A549 (cell line): ENCODE measurements at regions not wholly inside any gene's neighbourhood (a gene's known extent, or its start where the extent isn't known, plus 50 kb on each side); places are given as distances from the start of the nearest gene placed in this dataset.

Source experiments
- ELK1 ChIP-seq: fragments of 150-350 bp; IDR thresholded peaks from 2 replicates; pipeline ENCODE4 v1.6.1; 2014; ENCODE audit warnings: low read depth, mild to moderate bottlenecking, low read length
- FOXS1 ChIP-seq: fragments of 250-450 bp; sonication (Bioruptor Pico); IDR thresholded peaks from 2 replicates; pipeline ENCODE4 v1.5.0; 2020; ENCODE audit warnings: mild to moderate bottlenecking, moderate library complexity
- HOXA7 ChIP-seq: fragments of 250-450 bp; sonication (Bioruptor Pico); IDR thresholded peaks from 2 replicates; pipeline ENCODE4 v1.5.0; 2020; ENCODE audit warnings: mild to moderate bottlenecking, moderate library complexity
- MAX ChIP-seq: IDR thresholded peaks from 2 replicates; pipeline ENCODE4 v1.6.1; 2012
- NPAS2 ChIP-seq: fragments of 250-450 bp; sonication (Bioruptor Pico); IDR thresholded peaks from 2 replicates; pipeline ENCODE4 v1.8.0; 2022; ENCODE audit warnings: mild to moderate bottlenecking, moderate library complexity, borderline replicate concordance
- NR3C1 ChIP-seq: fragments of >200 bp; sonication (Bioruptor Twin); formaldehyde crosslinking; IDR thresholded peaks from 3 replicates; pipeline ENCODE4 v1.6.1; 2017
- POLR2A ChIP-seq: IDR thresholded peaks from 2 replicates; pipeline ENCODE4 v1.6.1; 2012; ENCODE audit warnings: mild to moderate bottlenecking, low read length
- TF ChIP-seq, protein P1 (sequence below): fragments of 250-450 bp; sonication (Bioruptor Pico); IDR thresholded peaks from 2 replicates; pipeline ENCODE4 v1.5.0; 2021; ENCODE audit warnings: mild to moderate bottlenecking, moderate library complexity, borderline replicate concordance
- TF ChIP-seq, protein P2 (sequence below): fragments of >200 bp; sonication (Bioruptor Twin); formaldehyde crosslinking; IDR thresholded peaks from 3 replicates; pipeline ENCODE4 v1.5.1; 2016

DNA sequence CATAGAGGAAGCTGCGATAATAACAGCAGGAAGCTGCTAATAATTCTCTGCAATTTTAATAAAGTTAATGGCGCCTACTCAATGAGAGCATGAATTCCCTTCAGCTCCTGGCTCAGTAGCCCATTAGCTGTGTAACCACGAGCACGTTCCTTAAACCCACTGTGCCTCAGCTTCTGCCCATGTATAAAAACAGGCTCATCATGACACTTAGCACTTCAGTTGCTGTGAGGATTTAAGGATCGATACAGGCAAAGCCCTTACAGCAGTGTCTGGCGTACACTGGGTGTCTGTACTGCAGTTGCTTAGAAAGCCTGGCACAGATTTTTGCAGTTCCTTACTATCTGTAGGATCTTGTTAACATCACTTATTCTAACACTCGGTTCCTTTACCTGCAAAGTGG lies 673.4 kb upstream of the ARGLU1 start:
- no peak for TF ChIP-seq NPAS2
- TF ChIP-seq, protein P1, sequence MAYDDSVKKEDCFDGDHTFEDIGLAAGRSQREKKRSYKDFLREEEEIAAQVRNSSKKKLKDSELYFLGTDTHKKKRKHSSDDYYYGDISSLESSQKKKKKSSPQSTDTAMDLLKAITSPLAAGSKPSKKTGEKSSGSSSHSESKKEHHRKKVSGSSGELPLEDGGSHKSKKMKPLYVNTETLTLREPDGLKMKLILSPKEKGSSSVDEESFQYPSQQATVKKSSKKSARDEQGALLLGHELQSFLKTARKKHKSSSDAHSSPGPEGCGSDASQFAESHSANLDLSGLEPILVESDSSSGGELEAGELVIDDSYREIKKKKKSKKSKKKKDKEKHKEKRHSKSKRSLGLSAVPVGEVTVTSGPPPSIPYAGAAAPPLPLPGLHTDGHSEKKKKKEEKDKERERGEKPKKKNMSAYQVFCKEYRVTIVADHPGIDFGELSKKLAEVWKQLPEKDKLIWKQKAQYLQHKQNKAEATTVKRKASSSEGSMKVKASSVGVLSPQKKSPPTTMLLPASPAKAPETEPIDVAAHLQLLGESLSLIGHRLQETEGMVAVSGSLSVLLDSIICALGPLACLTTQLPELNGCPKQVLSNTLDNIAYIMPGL (CRISPR knock-in tag) = no peak
- no peak for TF ChIP-seq NR3C1
- TF ChIP-seq MAX = no peak
- TF ChIP-seq HOXA7 = no peak
- TF ChIP-seq POLR2A = no peak
- TF ChIP-seq, protein P2, sequence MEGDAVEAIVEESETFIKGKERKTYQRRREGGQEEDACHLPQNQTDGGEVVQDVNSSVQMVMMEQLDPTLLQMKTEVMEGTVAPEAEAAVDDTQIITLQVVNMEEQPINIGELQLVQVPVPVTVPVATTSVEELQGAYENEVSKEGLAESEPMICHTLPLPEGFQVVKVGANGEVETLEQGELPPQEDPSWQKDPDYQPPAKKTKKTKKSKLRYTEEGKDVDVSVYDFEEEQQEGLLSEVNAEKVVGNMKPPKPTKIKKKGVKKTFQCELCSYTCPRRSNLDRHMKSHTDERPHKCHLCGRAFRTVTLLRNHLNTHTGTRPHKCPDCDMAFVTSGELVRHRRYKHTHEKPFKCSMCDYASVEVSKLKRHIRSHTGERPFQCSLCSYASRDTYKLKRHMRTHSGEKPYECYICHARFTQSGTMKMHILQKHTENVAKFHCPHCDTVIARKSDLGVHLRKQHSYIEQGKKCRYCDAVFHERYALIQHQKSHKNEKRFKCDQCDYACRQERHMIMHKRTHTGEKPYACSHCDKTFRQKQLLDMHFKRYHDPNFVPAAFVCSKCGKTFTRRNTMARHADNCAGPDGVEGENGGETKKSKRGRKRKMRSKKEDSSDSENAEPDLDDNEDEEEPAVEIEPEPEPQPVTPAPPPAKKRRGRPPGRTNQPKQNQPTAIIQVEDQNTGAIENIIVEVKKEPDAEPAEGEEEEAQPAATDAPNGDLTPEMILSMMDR = no peak
- TF ChIP-seq ELK1 = no peak
- no peak for TF ChIP-seq FOXS1 (CRISPR knock-in tag)
